Breast epithelium (tissue), 4 donors: ENCODE measurements at regions not wholly inside any gene's neighbourhood (a gene's known extent, or its start where the extent isn't known, plus 50 kb on each side); places are given as distances from the start of the nearest gene placed in this dataset.

ENCODE experiments used
- DNase-seq, 2 donors: peaks; one replicate each; pipeline ENCODE4 v3.0.0-alpha.2; 2019; ENCODE audit warnings: low spot score in 2 of 2
- H3K27ac ChIP-seq, 2 donors: fragments of 200-600 bp; sonication (generic) in 1 of 2; one replicate each; pipeline ENCODE4 v1.5.1; 2016 to 2019; ENCODE audit warnings: mild to moderate bottlenecking in 1 of 2
- H3K27me3 ChIP-seq, 2 donors: fragments of 200-600 bp; sonication (generic) in 1 of 2; one replicate each; pipeline versions ENCODE4 v1.5.1 to v1.6.0; 2017 to 2019; ENCODE audit warnings: control low read depth in 1 of 2, mild to moderate bottlenecking in 1 of 2
- H3K36me3 ChIP-seq: fragments of 200-600 bp; one replicate; pipeline ENCODE4 v1.5.1; 2019
- H3K4me1 ChIP-seq, 2 donors: fragments of 200-600 bp; sonication (generic); one replicate each; pipeline ENCODE4 v1.5.1; 2016 to 2019; ENCODE audit warnings: control low read depth in 1 of 2
- H3K4me3 ChIP-seq, 3 donors: fragments of 200-600 bp; sonication (generic); 1 replicate in 2 of 3; 2 replicates in 1 of 3; pipeline ENCODE4 v1.5.1; 2016 to 2019; ENCODE audit warnings: mild to moderate bottlenecking in 3 of 3, moderate library complexity in 2 of 3
- H3K9me3 ChIP-seq, 2 donors: fragments of 200-600 bp; sonication (generic) in 1 of 2; one replicate each; pipeline ENCODE4 v1.5.1; 2016 to 2019; ENCODE audit warnings: control low read depth in 1 of 2
- CTCF ChIP-seq, 3 donors: fragments of 450-650 bp; IDR thresholded peaks; one replicate each; pipeline ENCODE4 v1.5.1; 2016 to 2017; ENCODE audit warnings: antibody characterized with exemption in 3 of 3, mild to moderate bottlenecking in 3 of 3, moderate library complexity in 3 of 3
- POLR2A ChIP-seq: fragments of 450-650 bp; IDR thresholded peaks from one replicate; pipeline ENCODE4 v1.6.1; 2016; ENCODE audit warnings: antibody characterized with exemption, mild to moderate bottlenecking, moderate library complexity
- POLR2AphosphoS5 ChIP-seq, 3 donors: sonication (generic); formaldehyde crosslinking; IDR thresholded peaks; one replicate each; pipeline ENCODE4 v1.6.1; 2017; ENCODE audit warnings: antibody characterized with exemption in 3 of 3
- intact Hi-C: fragments of 100-400 bp; cut with DNase I; formaldehyde crosslinking; loops from one replicate; pipeline ENCODE4 v1.15.1; 2023; ENCODE audit warnings: low total_unique reads

GRCh38 chr2:237180187-237180586 lies 94.5 kb downstream of the COPS8 start:
- Histone ChIP-seq H3K27ac (no peak overlapping the region), H3K4me3 (no peak overlapping the region), H3K4me1 (no peaks in the 10 kb centered on the region), H3K27me3 (no peaks in the 10 kb centered on the region), H3K9me3 (no peaks in the 10 kb centered on the region), H3K36me3 (no peaks in the 10 kb centered on the region)
- intact Hi-C loops, result no loop called here
- no peak for DNase-seq
- TF ChIP-seq CTCF (IDR thresholded peaks at IDR 0.05), result no peak
- TF ChIP-seq POLR2A, result no peak
- no peak for TF ChIP-seq POLR2AphosphoS5 (IDR thresholded peaks at IDR 0.05)

- Histone ChIP-seq H3K27me3 (no peaks in the 10 kb centered on the region), H3K27ac (peak overlapping the region in 1 of 2 donors; percentile 67), H3K9me3 (no peaks in the 10 kb centered on the region), H3K36me3 (no peaks in the 10 kb centered on the region), H3K4me3 (no peak overlapping the region), H3K4me1 (no peaks in the 10 kb centered on the region)
- TF ChIP-seq POLR2A, result no peak
- TF ChIP-seq CTCF (IDR thresholded peaks at IDR 0.05), result no peak
- no peak for TF ChIP-seq POLR2AphosphoS5 (IDR thresholded peaks at IDR 0.05)
- intact Hi-C loops, result no loop called here
- no peak for DNase-seq
These were observed 95.3 kb downstream of the COPS8 start for GRCh38 chr2:237180987-237181386.

GRCh38 chr2:237181844-237182243 lies 96.2 kb downstream of the COPS8 start:
- Histone ChIP-seq H3K36me3 (no peaks in the 10 kb centered on the region), H3K9me3 (no peaks in the 10 kb centered on the region), H3K27ac (peak overlapping the region; percentile 56 to 91), H3K4me1 (no peaks in the 10 kb centered on the region), H3K27me3 (no peaks in the 10 kb centered on the region), H3K4me3 (no peak overlapping the region)
- TF ChIP-seq CTCF (IDR thresholded peaks at IDR 0.05) (no peak), POLR2AphosphoS5 (IDR thresholded peaks at IDR 0.05) (peak in 1 of 3 donors; percentile 40)
- DNase-seq, result no peak
- intact Hi-C loops, result no loop called here

- peak overlapping the region; percentile 56 to 91 for H3K27ac ChIP-seq
- no peak for DNase-seq
- intact Hi-C loops, result no loop called here
These were observed 96.9 kb downstream of the COPS8 start for GRCh38 chr2:237182422-237183123.

More at GRCh38 chr2:237182422-237183123, 96.9 kb downstream of the COPS8 start:
- Histone ChIP-seq H3K4me3 (peak overlapping the region in 1 of 3 donors; percentile 34), H3K4me1 (no peaks in the 10 kb centered on the region), H3K9me3 (no peaks in the 10 kb centered on the region), H3K27me3 (no peaks in the 10 kb centered on the region), H3K36me3 (no peaks in the 10 kb centered on the region)
- peak; percentile 50 to 92 (median 82) for TF ChIP-seq POLR2AphosphoS5 (IDR thresholded peaks at IDR 0.05)
- peak; percentile 27 for TF ChIP-seq POLR2A
- TF ChIP-seq CTCF (IDR thresholded peaks at IDR 0.05), result no peak
